GM12878 (cell line): ENCODE measurements at regions not wholly inside any gene's neighbourhood (a gene's known extent, or its start where the extent isn't known, plus 50 kb on each side); places are given as distances from the start of the nearest gene placed in this dataset.

Experiments used
- ATAC-seq: fragments of 200-7000 bp; cut with Tn5 transposase; 3 replicates; pipeline ENCODE4 v1.9.1; 2020; ENCODE audit warnings: mild to moderate bottlenecking, moderate library complexity
- BruUV-seq: library from RNA; stranded (reverse); fragments of 400-500 nt; replicated peaks from 2 replicates; lab custom pipeline; 2021; lab: Mats Ljungman, UMichigan
- CTCF ChIA-PET: fragments of 300-600 bp; sonication (Branson Sonifier 250); formaldehyde crosslinking; extraction: SDS; loops from one replicate; lab custom pipeline; 2021; ENCODE audit warnings: inconsistent platforms; lab: Yijun Ruan, JAX
- POLR2A ChIA-PET: fragments of 350-600 bp; formaldehyde crosslinking; extraction: SDS; loops from one replicate; lab custom pipeline; 2021; ENCODE audit warnings: inconsistent platforms; lab: Charles Lee
- RAD21 ChIA-PET: fragments of 300-600 bp; sonication (Branson Sonifier 250); formaldehyde crosslinking; loops from one replicate; lab custom pipeline; 2023; ENCODE audit warnings: antibody characterized with exemption; ENCODE audit not compliant: unreplicated experiment; lab: Charles Lee
- SMC1A ChIA-PET: fragments of 300-600 bp; sonication (Branson Sonifier 250); formaldehyde crosslinking; loops from one replicate; lab custom pipeline; 2023; ENCODE audit not compliant: unreplicated experiment, uncharacterized antibody; lab: Charles Lee
- DNase-seq: peaks from one replicate; pipeline ENCODE4 v3.0.0-alpha.2; 2011; ENCODE audit warnings: low read depth, low spot score
- FAIRE-seq: peaks from 3 replicates; lab custom pipeline; 2011; peaks lifted over from hg19 to GRCh38; lab: Jason Lieb, UNC
- H2AFZ ChIP-seq: 2 replicates; pipeline ENCODE4 v1.6.0; 2011; ENCODE audit warnings: low read depth, low read length, control low read depth; ENCODE audit not compliant: control insufficient read depth
- H3K27ac ChIP-seq: 2 replicates; pipeline ENCODE4 v1.5.1; 2011; ENCODE audit warnings: control low read depth; ENCODE audit not compliant: control insufficient read depth, insufficient read depth
- H3K27me3 ChIP-seq, 2 experiments: replicated peaks in 1 of 2; 2 replicates each; pipeline versions ENCODE4 v1.6.0 to v1.6.1; 2011; ENCODE audit warnings: low read length in 1 of 2; ENCODE audit not compliant: control insufficient read depth in 2 of 2, insufficient read depth in 2 of 2
- H3K36me3 ChIP-seq, 2 experiments: 2 replicates each; pipeline ENCODE4 v1.5.1; 2011; ENCODE audit warnings: low read length in 1 of 2; ENCODE audit not compliant: control insufficient read depth in 2 of 2, insufficient read depth in 2 of 2
- H3K4me1 ChIP-seq: 2 replicates; pipeline ENCODE4 v1.6.1; 2011; ENCODE audit warnings: mild to moderate bottlenecking, low read length, moderate library complexity, mixed read lengths; ENCODE audit not compliant: control insufficient read depth, insufficient read depth
- H3K4me2 ChIP-seq: 2 replicates; pipeline ENCODE4 v1.6.0; 2011; ENCODE audit warnings: control low read depth; ENCODE audit not compliant: control insufficient read depth, insufficient read depth
- H3K4me3 ChIP-seq: fragments of 200-600 bp; sonication (generic); 2 replicates; pipeline ENCODE4 v1.5.1; 2016
- H3K79me2 ChIP-seq: 2 replicates; pipeline ENCODE4 v1.6.0; 2011; ENCODE audit warnings: low read length; ENCODE audit not compliant: control insufficient read depth, insufficient read depth
- H3K9ac ChIP-seq: 2 replicates; pipeline ENCODE4 v1.8.0; 2011; ENCODE audit warnings: low read length, control low read depth, mixed read lengths; ENCODE audit not compliant: control insufficient read depth, insufficient read depth
- H3K9me3 ChIP-seq: replicated peaks from 3 replicates; pipeline ENCODE4 v1.5.1; 2011; ENCODE audit warnings: mild to moderate bottlenecking, low read length; ENCODE audit not compliant: control insufficient read depth, insufficient read depth
- H4K20me1 ChIP-seq: 2 replicates; pipeline ENCODE4 v1.6.0; 2011; ENCODE audit not compliant: control insufficient read depth, insufficient read depth
- BHLHE40 ChIP-seq, 2 experiments: fragments of 450-650 bp in 1 of 2; IDR thresholded peaks; 2 replicates each; pipeline ENCODE4 v1.6.1; 2011 to 2017; ENCODE audit warnings: low read depth in 2 of 2, borderline replicate concordance in 1 of 2, improper control_type of control experiment in 1 of 2, low read length in 1 of 2, mild to moderate bottlenecking in 1 of 2
- CBX3 ChIP-seq: fragments of 200-600 bp; sonication (generic); IDR thresholded peaks from 2 replicates; pipeline ENCODE4 v1.6.1; 2016; ENCODE audit warnings: low read depth, borderline replicate concordance
- CHD2 ChIP-seq: IDR thresholded peaks from 2 replicates; pipeline ENCODE4 v1.6.1; 2011; ENCODE audit warnings: low read depth, low read length, improper control_type of control experiment, borderline replicate concordance
- E2F4 ChIP-seq: IDR thresholded peaks from 2 replicates; pipeline ENCODE4 v1.6.1; 2012; ENCODE audit warnings: low read depth, low read length, improper control_type of control experiment
- EZH2 ChIP-seq: IDR thresholded peaks from 2 replicates; pipeline ENCODE4 v1.6.1; 2012; ENCODE audit warnings: low read depth, mild to moderate bottlenecking, control low read depth, inconsistent platforms, low read length, borderline replicate concordance; ENCODE audit not compliant: control insufficient read depth
- HDAC2 ChIP-seq: fragments of 200-600 bp; sonication (generic); IDR thresholded peaks from 2 replicates; pipeline ENCODE4 v1.6.1; 2017
- IKZF2 ChIP-seq, 2 experiments: fragments of 450-650 bp; IDR thresholded peaks; 2 replicates each; pipeline ENCODE4 v1.6.1; 2017; ENCODE audit warnings: mild to moderate bottlenecking in 2 of 2, moderate library complexity in 2 of 2
- JUND ChIP-seq: IDR thresholded peaks from 2 replicates; pipeline ENCODE4 v1.6.1; 2012; ENCODE audit warnings: low read depth, mild to moderate bottlenecking, low read length, improper control_type of control experiment, moderate library complexity
- PKNOX1 ChIP-seq: fragments of 450-650 bp; IDR thresholded peaks from 2 replicates; pipeline ENCODE4 v1.6.1; 2016; ENCODE audit warnings: mild to moderate bottlenecking
- RUNX3 ChIP-seq: IDR thresholded peaks from 2 replicates; pipeline ENCODE4 v1.6.1; 2012; ENCODE audit warnings: low read length, inconsistent platforms
- SMAD5 ChIP-seq: IDR thresholded peaks from 2 replicates; pipeline ENCODE4 v1.6.1; 2016; ENCODE audit warnings: antibody characterized with exemption, low read depth
- SMC3 ChIP-seq: IDR thresholded peaks from 2 replicates; pipeline ENCODE4 v1.6.1; 2011; ENCODE audit warnings: low read length, improper control_type of control experiment, borderline replicate concordance
- TCF7 ChIP-seq: IDR thresholded peaks from 2 replicates; pipeline ENCODE4 v1.6.1; 2014; ENCODE audit warnings: antibody characterized with exemption, borderline replicate concordance
- ZNF274 ChIP-seq: IDR thresholded peaks from one replicate; pipeline ENCODE4 v1.8.0; 2011; ENCODE audit not compliant: insufficient read length, insufficient read depth
- WGBS: methylation state at CpG from one replicate; pipeline ENCODE4 v1.1.6; 2016; ENCODE audit warnings: low lambda C conversion rate; ENCODE audit not compliant: insufficient replicate concordance, insufficient coverage; ENCODE audit errors: missing lambda C conversion rate; 5-methylcytosine and 5-hydroxymethylcytosine counted together
- in situ Hi-C: fragments of 300-500 bp; cut with MboI; formaldehyde crosslinking; loops from 9 replicates; pipeline ENCODE4 v1.14.3; 2018; ENCODE audit warnings: mixed read lengths
- intact Hi-C: fragments of 100-400 bp; cut with micrococcal nuclease; formaldehyde crosslinking; loops from one replicate; pipeline ENCODE4 v1.14.2; 2022; ENCODE audit not compliant: unreplicated experiment

GRCh38 chr13:57044910-57045309, 95.8 kb upstream of the PRR20A start:
- FAIRE-seq (no peak), ATAC-seq (no peak), DNase-seq (no peak)
- Histone ChIP-seq H3K27me3 (no peaks in the 10 kb centered on the region), H4K20me1 (no peaks in the 10 kb centered on the region), H3K27ac (no peak overlapping the region), H2AFZ (no peak overlapping the region), H3K36me3 (no peaks in the 10 kb centered on the region), H3K9ac (no peak overlapping the region), H3K79me2 (no peaks in the 10 kb centered on the region), H3K9me3 (no peaks in the 10 kb centered on the region), H3K4me2 (no peak overlapping the region), H3K4me3 (no peak overlapping the region), H3K4me1 (no peaks in the 10 kb centered on the region)
- no TSS peak for BruUV-seq
- in situ Hi-C loops (no loop called here), intact Hi-C loops (no loop called here)
- RAD21 ChIA-PET = no interaction called here
- CTCF ChIA-PET = no interaction called here
- TF ChIP-seq JUND (no peak), BHLHE40 (IDR thresholded peaks at IDR 0.05; ENCODE audit: borderline replicate concordance in 1 of 2, low read depth in 2 of 2, low read length in 1 of 2) (no peak), CHD2 (no peak)
- SMC1A ChIA-PET = no interaction called here
- WGBS = 56% methylated on average over 1 of the region's 1 CpG
- POLR2A ChIA-PET = no interaction called here

GRCh38 chr13:57045826-57046546, 94.7 kb upstream of the PRR20A start:
- DNase-seq (no peak), ATAC-seq (no peak), FAIRE-seq (no peak)
- no peak for TF ChIP-seq PKNOX1
- no peak for TF ChIP-seq EZH2
- TF ChIP-seq TCF7 = no peak
- TF ChIP-seq CBX3 = no peak
- no peak for TF ChIP-seq ZNF274
- no peak for TF ChIP-seq IKZF2 (IDR thresholded peaks at IDR 0.05)
- no peak for TF ChIP-seq RUNX3
- no peak for TF ChIP-seq SMC3
- no peak for TF ChIP-seq HDAC2
- no peak for TF ChIP-seq SMAD5
- no peak for TF ChIP-seq E2F4
- BruUV-seq = no TSS peak
- 6% methylated on average over 5 of the region's 5 CpGs for WGBS
- no peaks in the 10 kb centered on the region for H4K20me1 ChIP-seq
- H3K4me3 ChIP-seq = no peak overlapping the region
- no peaks in the 10 kb centered on the region for H3K79me2 ChIP-seq
- no peaks in the 10 kb centered on the region for H3K36me3 ChIP-seq
- no peaks in the 10 kb centered on the region for H3K4me1 ChIP-seq
- no peak overlapping the region for H2AFZ ChIP-seq
- ChIA-PET POLR2A (no interaction called here), SMC1A (no interaction called here), RAD21 (no interaction called here), CTCF (no interaction called here)
- no peak overlapping the region for H3K9ac ChIP-seq
- H3K4me2 ChIP-seq = no peak overlapping the region
- intact Hi-C loops = no loop called here
- H3K27ac ChIP-seq = no peak overlapping the region
- no peaks in the 10 kb centered on the region for H3K27me3 ChIP-seq
- H3K9me3 ChIP-seq = no peaks in the 10 kb centered on the region
- in situ Hi-C loops = no loop called here
